ENCODE measurements at regions not wholly inside any gene's neighbourhood (a gene's known extent, or its start where the extent isn't known, plus 50 kb on each side); places are given as distances from the start of the nearest gene placed in this dataset.
"Not testable (repeated sequence)": the region's sequence is repeated elsewhere in the genome, so short reads cannot be mapped to it uniquely, and the experiment has no call there.

DNA sequence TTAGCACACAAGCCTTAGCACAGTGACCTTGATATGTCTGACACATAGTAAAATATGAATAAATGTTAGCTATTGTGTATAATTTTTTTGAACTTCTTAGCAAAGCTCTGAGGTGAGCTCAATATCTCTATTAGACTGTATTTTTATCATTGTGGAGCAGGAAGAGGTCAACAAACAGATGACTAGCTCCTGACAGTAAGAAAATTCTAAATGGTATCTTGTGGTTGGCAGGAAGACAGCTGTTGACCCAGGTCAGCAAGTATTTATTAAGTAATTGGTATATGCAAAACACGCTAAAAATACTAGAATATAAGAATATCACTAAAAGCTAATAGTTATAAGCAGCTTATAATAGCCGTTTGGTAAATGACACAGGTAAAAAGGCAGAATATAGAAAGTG lies 77.5 kb upstream of the MARCKS start:
- no peaks in the 10 kb centered on the region for H3K36me3 Mint-ChIP-seq
- no peaks in the 10 kb centered on the region for H3K27me3 Mint-ChIP-seq
- H3K27ac Mint-ChIP-seq, result no peak overlapping the region
- H3K4me1 Mint-ChIP-seq (ENCODE audit: unreplicated experiment), result peaks cover 13% of the 10 kb centered on the region
- DNase-seq (ENCODE audit: extremely low spot score, unreplicated experiment), result no peak
- no peaks in the 10 kb centered on the region for H3K9me3 Mint-ChIP-seq
- TF ChIP-seq, protein P1, sequence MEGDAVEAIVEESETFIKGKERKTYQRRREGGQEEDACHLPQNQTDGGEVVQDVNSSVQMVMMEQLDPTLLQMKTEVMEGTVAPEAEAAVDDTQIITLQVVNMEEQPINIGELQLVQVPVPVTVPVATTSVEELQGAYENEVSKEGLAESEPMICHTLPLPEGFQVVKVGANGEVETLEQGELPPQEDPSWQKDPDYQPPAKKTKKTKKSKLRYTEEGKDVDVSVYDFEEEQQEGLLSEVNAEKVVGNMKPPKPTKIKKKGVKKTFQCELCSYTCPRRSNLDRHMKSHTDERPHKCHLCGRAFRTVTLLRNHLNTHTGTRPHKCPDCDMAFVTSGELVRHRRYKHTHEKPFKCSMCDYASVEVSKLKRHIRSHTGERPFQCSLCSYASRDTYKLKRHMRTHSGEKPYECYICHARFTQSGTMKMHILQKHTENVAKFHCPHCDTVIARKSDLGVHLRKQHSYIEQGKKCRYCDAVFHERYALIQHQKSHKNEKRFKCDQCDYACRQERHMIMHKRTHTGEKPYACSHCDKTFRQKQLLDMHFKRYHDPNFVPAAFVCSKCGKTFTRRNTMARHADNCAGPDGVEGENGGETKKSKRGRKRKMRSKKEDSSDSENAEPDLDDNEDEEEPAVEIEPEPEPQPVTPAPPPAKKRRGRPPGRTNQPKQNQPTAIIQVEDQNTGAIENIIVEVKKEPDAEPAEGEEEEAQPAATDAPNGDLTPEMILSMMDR (conservative IDR thresholded peaks at IDR 0.05), result no peak
- H3K4me3 Mint-ChIP-seq, result no peak overlapping the region

DNA sequence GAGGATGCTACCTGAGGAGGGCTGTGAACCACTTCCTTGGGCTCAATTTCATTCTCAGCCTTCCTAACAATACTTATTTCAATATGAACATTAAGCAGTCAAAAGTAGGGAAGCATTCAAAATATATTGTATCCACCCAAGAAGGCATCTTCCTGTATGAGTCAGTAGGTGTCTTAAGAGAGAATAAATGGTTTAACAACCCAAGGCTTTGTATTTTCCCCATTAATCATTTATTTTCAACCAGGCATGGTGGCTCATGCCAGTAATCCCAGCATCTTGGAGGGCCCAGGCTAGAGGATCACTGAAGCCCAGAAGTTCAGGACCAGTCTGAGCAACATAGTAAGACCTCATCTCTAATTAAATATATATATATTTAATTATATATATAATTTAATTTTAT lies 74.5 kb upstream of the MARCKS start:
- Mint-ChIP-seq H3K27me3 (no peaks in the 10 kb centered on the region), H3K27ac (no peak overlapping the region), H3K4me3 (no peak overlapping the region), H3K9me3 (no peaks in the 10 kb centered on the region), H3K36me3 (no peaks in the 10 kb centered on the region), H3K4me1 (ENCODE audit: unreplicated experiment) (peaks cover under 1% of the 10 kb centered on the region)
- TF ChIP-seq, protein P1 (conservative IDR thresholded peaks at IDR 0.05), result no peak
- DNase-seq (ENCODE audit: extremely low spot score, unreplicated experiment), result no peak

DNA sequence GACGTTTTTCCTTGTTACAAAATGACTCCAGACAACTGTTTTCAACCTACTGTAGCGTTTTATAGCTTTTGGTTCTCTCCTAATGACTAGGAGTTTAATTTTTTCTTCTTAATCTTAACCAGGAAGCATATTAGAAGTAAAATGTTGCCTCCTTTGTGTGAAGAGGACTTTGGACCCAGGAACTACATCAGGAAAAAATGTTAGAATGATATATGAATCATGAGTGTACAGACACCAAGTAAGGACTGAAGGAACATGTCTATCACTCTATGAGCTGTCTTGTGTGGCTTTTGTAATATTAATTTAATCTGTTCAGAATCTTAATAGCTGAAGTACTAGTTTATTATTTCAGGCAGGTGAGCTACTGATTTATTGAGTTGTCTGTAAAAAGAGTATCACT lies 71.0 kb upstream of the MARCKS start:
- H3K9me3 Mint-ChIP-seq, result no peaks in the 10 kb centered on the region
- TF ChIP-seq, protein P1 (conservative IDR thresholded peaks at IDR 0.05), result no peak
- H3K27me3 Mint-ChIP-seq, result no peaks in the 10 kb centered on the region
- H3K36me3 Mint-ChIP-seq, result no peaks in the 10 kb centered on the region
- H3K4me3 Mint-ChIP-seq, result no peak overlapping the region
- no peaks in the 10 kb centered on the region for H3K4me1 Mint-ChIP-seq (ENCODE audit: unreplicated experiment)
- H3K27ac Mint-ChIP-seq, result peak overlapping the region; percentile 64
- DNase-seq (ENCODE audit: extremely low spot score, unreplicated experiment), result no peak

DNA sequence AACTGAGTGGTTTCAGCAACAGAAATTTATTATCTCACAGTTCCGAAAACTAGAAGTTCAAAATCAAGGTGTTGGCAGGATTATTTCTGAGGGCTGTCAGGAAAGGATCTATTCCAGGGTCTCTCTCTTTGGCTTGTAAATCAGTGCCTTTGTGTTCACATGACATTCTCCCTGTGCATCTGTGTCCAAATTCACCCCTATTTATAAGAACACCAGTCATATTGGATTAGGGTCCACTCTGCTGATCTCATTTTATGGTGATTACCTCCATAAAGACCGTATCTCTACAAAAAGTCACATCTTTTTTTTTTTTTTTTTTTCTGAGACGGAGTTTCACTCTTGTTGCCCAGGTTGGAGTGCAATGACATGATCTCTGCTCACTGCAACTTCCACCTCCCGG lies 68.6 kb upstream of the MARCKS start:
- no peak overlapping the region for H3K4me3 Mint-ChIP-seq
- no peak overlapping the region for H3K27ac Mint-ChIP-seq
- DNase-seq (ENCODE audit: extremely low spot score, unreplicated experiment), result no peak
- no peaks in the 10 kb centered on the region for H3K4me1 Mint-ChIP-seq (ENCODE audit: unreplicated experiment)
- TF ChIP-seq, protein P1 (conservative IDR thresholded peaks at IDR 0.05), result no peak
- no peaks in the 10 kb centered on the region for H3K36me3 Mint-ChIP-seq
- no peaks in the 10 kb centered on the region for H3K27me3 Mint-ChIP-seq
- no peaks in the 10 kb centered on the region for H3K9me3 Mint-ChIP-seq

DNA sequence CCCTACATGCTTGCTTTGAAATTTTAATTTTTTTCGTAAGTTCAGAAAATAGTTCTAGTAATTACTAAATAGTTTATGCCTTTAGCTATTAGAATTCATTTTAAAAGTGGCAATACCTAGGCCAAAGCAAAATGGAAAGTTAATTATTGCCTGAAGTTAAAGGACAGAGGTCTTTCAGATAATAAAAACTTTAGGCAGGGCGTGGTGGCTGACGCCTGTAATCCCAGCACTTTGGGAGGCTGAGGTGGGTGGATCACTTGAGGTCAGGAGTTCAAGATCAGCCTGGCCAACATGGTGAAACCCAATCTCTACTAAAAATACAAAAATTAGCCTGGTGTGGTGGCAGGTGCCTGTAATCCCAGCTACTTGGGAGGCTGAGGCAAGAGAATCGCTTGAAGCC lies 65.9 kb upstream of the MARCKS start:
- H3K9me3 Mint-ChIP-seq; H3K4me1 Mint-ChIP-seq (ENCODE audit: unreplicated experiment); H3K27ac Mint-ChIP-seq; H3K27me3 Mint-ChIP-seq; H3K36me3 Mint-ChIP-seq; H3K4me3 Mint-ChIP-seq; DNase-seq (ENCODE audit: extremely low spot score, unreplicated experiment): not testable (repeated sequence)

DNA sequence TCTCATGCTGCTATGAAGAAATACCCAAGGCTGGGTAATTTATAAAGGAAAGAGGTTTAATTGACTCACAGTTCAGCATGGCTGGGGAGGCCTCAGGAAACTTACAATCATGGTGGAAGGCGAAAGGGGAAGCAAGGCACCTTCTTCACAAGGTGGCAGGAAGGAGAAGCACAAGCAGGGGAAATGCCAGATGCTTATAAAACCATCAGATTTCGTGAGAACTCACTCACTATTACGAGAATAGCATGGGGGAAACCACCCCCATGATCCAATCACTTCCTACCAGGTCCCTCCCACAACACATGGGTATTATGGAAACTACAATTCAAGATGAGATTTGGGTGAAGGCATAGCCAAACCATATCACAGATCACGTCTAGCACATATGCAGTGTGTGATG lies 61.8 kb upstream of the MARCKS start:
- not testable (repeated sequence) for DNase-seq (ENCODE audit: extremely low spot score, unreplicated experiment); H3K4me3 Mint-ChIP-seq; H3K36me3 Mint-ChIP-seq; H3K27me3 Mint-ChIP-seq; H3K4me1 Mint-ChIP-seq (ENCODE audit: unreplicated experiment); H3K9me3 Mint-ChIP-seq; H3K27ac Mint-ChIP-seq

DNA sequence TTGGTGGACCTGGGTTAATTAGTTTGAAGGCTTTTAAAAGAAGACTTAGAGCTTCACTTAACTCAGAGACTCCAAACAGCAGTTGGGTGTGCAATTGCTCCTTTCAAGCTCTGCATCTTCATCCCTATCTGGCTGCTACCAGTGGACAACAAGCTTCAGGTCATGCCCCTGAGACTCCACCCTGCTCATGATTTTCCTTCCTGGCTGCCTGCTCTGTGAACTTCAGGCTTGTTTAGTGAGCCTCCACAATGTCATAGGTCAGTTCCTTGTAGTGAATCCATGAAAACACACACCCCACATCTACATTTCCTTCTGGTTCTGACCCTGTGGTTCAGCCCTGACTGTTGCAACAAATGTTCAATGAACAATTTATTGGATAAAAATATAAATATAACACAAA lies 61.1 kb upstream of the MARCKS start:
- H3K4me3 Mint-ChIP-seq, result no peak overlapping the region
- no peak for DNase-seq (ENCODE audit: extremely low spot score, unreplicated experiment)
- no peaks in the 10 kb centered on the region for H3K9me3 Mint-ChIP-seq
- H3K36me3 Mint-ChIP-seq, result no peaks in the 10 kb centered on the region
- H3K4me1 Mint-ChIP-seq (ENCODE audit: unreplicated experiment), result no peaks in the 10 kb centered on the region
- no peaks in the 10 kb centered on the region for H3K27me3 Mint-ChIP-seq
- TF ChIP-seq, protein P1 (conservative IDR thresholded peaks at IDR 0.05), result no peak
- H3K27ac Mint-ChIP-seq, result no peak overlapping the region
